Right lobe of liver (tissue), 4 donors: ENCODE measurements at regions not wholly inside any gene's neighbourhood (a gene's known extent, or its start where the extent isn't known, plus 50 kb on each side); places are given as distances from the start of the nearest gene placed in this dataset.

Experiments used
- POLR2A ChIP-seq: fragments of 450-650 bp; IDR thresholded peaks from one replicate; pipeline ENCODE4 v1.6.1; 2017; ENCODE audit warnings: antibody characterized with exemption, mild to moderate bottlenecking
- TF ChIP-seq, protein P1 (sequence below), 4 donors: fragments of 200-600 bp in 3 of 4; fragments of 450-650 bp in 1 of 4; IDR thresholded peaks; one replicate each; pipeline versions ENCODE4 v1.5.1 to v1.8.0; 2016 to 2022; ENCODE audit warnings: antibody characterized with exemption in 4 of 4, mild to moderate bottlenecking in 2 of 4
- donor health status: DM: no; HTN: no; CAD: no.
- donor health status: DM: no; HTN: no; CAD: no.
- donor health status: DM: no; HTN: yes; CAD: no.

GRCh38 chr4:138915756-138916155, 99.8 kb upstream of the NOCT start:
- TF ChIP-seq, protein P1, sequence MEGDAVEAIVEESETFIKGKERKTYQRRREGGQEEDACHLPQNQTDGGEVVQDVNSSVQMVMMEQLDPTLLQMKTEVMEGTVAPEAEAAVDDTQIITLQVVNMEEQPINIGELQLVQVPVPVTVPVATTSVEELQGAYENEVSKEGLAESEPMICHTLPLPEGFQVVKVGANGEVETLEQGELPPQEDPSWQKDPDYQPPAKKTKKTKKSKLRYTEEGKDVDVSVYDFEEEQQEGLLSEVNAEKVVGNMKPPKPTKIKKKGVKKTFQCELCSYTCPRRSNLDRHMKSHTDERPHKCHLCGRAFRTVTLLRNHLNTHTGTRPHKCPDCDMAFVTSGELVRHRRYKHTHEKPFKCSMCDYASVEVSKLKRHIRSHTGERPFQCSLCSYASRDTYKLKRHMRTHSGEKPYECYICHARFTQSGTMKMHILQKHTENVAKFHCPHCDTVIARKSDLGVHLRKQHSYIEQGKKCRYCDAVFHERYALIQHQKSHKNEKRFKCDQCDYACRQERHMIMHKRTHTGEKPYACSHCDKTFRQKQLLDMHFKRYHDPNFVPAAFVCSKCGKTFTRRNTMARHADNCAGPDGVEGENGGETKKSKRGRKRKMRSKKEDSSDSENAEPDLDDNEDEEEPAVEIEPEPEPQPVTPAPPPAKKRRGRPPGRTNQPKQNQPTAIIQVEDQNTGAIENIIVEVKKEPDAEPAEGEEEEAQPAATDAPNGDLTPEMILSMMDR (IDR thresholded peaks at IDR 0.05), result no peak
- no peak for TF ChIP-seq POLR2A
